ENCODE measurements at regions not wholly inside any gene's neighbourhood (a gene's known extent, or its start where the extent isn't known, plus 50 kb on each side); places are given as distances from the start of the nearest gene placed in this dataset.
"Not testable (repeated sequence)": the region's sequence is repeated elsewhere in the genome, so short reads cannot be mapped to it uniquely, and the experiment has no call there.

DNA sequence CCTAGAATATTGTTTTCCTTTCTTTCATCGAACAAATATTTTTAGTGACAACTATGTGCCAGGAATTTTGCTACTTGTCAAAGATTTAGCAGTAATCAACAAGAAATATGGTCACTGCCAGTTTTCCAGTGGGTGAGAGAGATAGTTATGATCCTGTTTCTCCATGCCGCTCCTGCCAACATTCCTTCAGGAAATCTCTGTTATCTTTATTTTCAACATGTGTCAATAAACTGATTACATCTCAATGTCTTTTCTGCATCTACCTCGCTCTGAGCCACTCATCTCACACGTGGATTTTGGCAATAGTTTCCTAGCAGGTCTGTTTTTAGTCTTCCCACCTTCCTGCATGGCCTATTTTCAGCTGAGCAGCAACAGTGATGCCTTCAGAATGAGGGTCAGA lies 650.0 kb upstream of the STXBP6 start:
- H3K9ac ChIP-seq (ENCODE audit: low read depth, low read length) = no peak overlapping the region
- 0 out of 2 replicates have a peak, but pooled peaks cover 4% of the 10 kb centered on the region for H3K4me1 ChIP-seq (ENCODE audit: insufficient read depth, low read length)

DNA sequence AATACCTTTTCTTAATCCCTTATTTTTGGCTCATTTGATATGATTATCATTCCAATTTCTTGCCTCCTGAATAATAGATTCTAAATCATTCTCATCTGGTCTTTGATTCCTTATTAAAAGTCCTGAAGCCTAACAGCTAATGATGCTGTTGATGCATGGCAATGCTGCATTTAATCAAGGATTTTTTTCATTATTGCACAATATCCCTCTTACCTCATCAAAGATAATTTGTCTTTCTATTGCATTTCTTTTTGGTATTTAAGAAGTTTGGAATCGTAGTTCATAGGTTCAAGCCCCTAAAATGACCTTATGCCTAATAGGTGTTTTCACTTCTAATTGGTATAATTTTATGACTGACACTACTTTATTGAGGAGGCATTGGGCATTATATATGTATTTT lies 648.2 kb upstream of the STXBP6 start:
- no peaks in the 10 kb centered on the region; the same call in 1 of the 2 replicates for H3K9me3 ChIP-seq (ENCODE audit: control insufficient read depth, insufficient read depth, low read length)
- H3K9ac ChIP-seq (ENCODE audit: low read depth, low read length) = no peak overlapping the region
- H3K4me1 ChIP-seq (ENCODE audit: insufficient read depth, low read length) = 0 out of 2 replicates have a peak, but pooled peaks cover 4% of the 10 kb centered on the region
- no peaks in the 10 kb centered on the region for H3K36me3 ChIP-seq (ENCODE audit: insufficient read depth, low read length)

More for the DNA sequence above, 650.0 kb upstream of the STXBP6 start:
- Histone ChIP-seq H3K36me3 (ENCODE audit: insufficient read depth, low read length) (no peaks in the 10 kb centered on the region), H3K9me3 (ENCODE audit: control insufficient read depth, insufficient read depth, low read length) (no peaks in the 10 kb centered on the region)

GRCh38 chr14:25696176-25696575 lies 646.2 kb upstream of the STXBP6 start:
- Histone ChIP-seq H3K36me3 (ENCODE audit: insufficient read depth, low read length) (no peaks in the 10 kb centered on the region), H3K9me3 (ENCODE audit: control insufficient read depth, insufficient read depth, low read length) (no peaks in the 10 kb centered on the region; the same call in 1 of the 2 replicates), H3K4me1 (ENCODE audit: insufficient read depth, low read length) (0 out of 2 replicates have a peak, but pooled peaks cover 4% of the 10 kb centered on the region), H3K9ac (ENCODE audit: low read depth, low read length) (no peak overlapping the region)

- Histone ChIP-seq H3K9ac (ENCODE audit: low read depth, low read length) (no peak overlapping the region), H3K9me3 (ENCODE audit: control insufficient read depth, insufficient read depth, low read length) (peaks cover 3% of the 10 kb centered on the region; the same call in 1 of the 2 replicates), H3K36me3 (ENCODE audit: insufficient read depth, low read length) (no peaks in the 10 kb centered on the region), H3K4me1 (ENCODE audit: insufficient read depth, low read length) (no peaks in the 10 kb centered on the region)
These were observed 635.1 kb upstream of the STXBP6 start for GRCh38 chr14:25685004-25685403.

GRCh38 chr14:25680934-25681333 lies 631.0 kb upstream of the STXBP6 start:
- peaks cover 3% of the 10 kb centered on the region; the same call in 1 of the 2 replicates for H3K9me3 ChIP-seq (ENCODE audit: control insufficient read depth, insufficient read depth, low read length)
- H3K9ac ChIP-seq (ENCODE audit: low read depth, low read length) = no peak overlapping the region
- H3K36me3 ChIP-seq (ENCODE audit: insufficient read depth, low read length) = no peaks in the 10 kb centered on the region
- no peaks in the 10 kb centered on the region for H3K4me1 ChIP-seq (ENCODE audit: insufficient read depth, low read length)

DNA sequence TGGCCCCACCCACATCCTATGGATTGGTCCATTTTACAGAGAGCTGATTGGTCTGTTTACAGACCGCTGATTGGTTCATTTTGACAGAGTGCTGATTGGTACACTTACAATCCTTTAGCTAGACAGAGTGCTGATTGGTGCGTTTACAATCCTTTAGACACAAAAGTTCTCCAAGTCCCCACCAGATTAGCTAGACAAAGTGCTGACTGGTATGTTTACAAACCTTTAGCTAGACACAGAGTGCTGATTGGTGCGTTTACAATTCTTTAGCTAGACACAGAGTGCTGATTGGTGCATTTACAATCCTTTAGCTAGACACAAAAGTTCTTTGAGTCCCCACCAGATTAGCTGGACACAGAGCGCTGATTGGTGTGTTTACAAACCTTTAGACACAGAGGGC lies 630.6 kb upstream of the STXBP6 start:
- H3K4me1 ChIP-seq (ENCODE audit: insufficient read depth, low read length); H3K9me3 ChIP-seq (ENCODE audit: control insufficient read depth, insufficient read depth, low read length); H3K9ac ChIP-seq (ENCODE audit: low read depth, low read length); H3K36me3 ChIP-seq (ENCODE audit: insufficient read depth, low read length): not testable (repeated sequence)

GRCh38 chr14:25677111-25677510 lies 627.2 kb upstream of the STXBP6 start:
- no peaks in the 10 kb centered on the region for H3K4me1 ChIP-seq (ENCODE audit: insufficient read depth, low read length)
- H3K36me3 ChIP-seq (ENCODE audit: insufficient read depth, low read length) = no peaks in the 10 kb centered on the region
- H3K9ac ChIP-seq (ENCODE audit: low read depth, low read length) = no peak overlapping the region
- peaks cover 3% of the 10 kb centered on the region; the same call in 1 of the 2 replicates for H3K9me3 ChIP-seq (ENCODE audit: control insufficient read depth, insufficient read depth, low read length)

GRCh38 chr14:25667387-25667786 lies 617.4 kb upstream of the STXBP6 start:
- Histone ChIP-seq H3K4me1 (ENCODE audit: insufficient read depth, low read length) (no peaks in the 10 kb centered on the region), H3K9me3 (ENCODE audit: control insufficient read depth, insufficient read depth, low read length) (no peaks in the 10 kb centered on the region), H3K36me3 (ENCODE audit: insufficient read depth, low read length) (no peaks in the 10 kb centered on the region), H3K9ac (ENCODE audit: low read depth, low read length) (no peak overlapping the region)

- Histone ChIP-seq H3K4me1 (ENCODE audit: insufficient read depth, low read length) (no peaks in the 10 kb centered on the region), H3K9ac (ENCODE audit: low read depth, low read length) (no peak overlapping the region), H3K36me3 (ENCODE audit: insufficient read depth, low read length) (no peaks in the 10 kb centered on the region), H3K9me3 (ENCODE audit: control insufficient read depth, insufficient read depth, low read length) (no peaks in the 10 kb centered on the region)
These were observed 616.9 kb upstream of the STXBP6 start for GRCh38 chr14:25666877-25667276.

GRCh38 chr14:25658988-25659387 lies 609.0 kb upstream of the STXBP6 start:
- no peaks in the 10 kb centered on the region for H3K36me3 ChIP-seq (ENCODE audit: insufficient read depth, low read length)
- H3K9me3 ChIP-seq (ENCODE audit: control insufficient read depth, insufficient read depth, low read length) = no peaks in the 10 kb centered on the region
- no peak overlapping the region for H3K9ac ChIP-seq (ENCODE audit: low read depth, low read length)
- H3K4me1 ChIP-seq (ENCODE audit: insufficient read depth, low read length) = no peaks in the 10 kb centered on the region

DNA sequence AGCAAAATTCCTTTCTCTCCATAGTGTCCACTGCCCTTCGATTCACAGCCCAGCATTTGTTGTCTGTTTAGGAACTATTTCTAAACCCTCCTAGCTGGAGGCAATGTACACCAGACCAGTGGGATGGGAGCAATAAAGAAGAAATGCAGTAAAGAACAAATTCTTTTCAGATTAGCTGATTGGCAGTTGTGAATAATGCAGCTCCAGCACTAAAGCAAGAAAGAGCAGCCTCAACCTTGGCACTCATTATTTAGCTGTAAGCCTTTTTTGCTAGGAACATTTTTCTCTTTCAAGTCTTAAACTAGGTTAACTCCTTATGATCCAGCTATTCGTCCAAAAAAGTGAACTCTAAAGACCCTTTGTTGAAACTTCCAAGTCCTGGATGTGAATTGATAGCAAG lies 580.5 kb upstream of the STXBP6 start:
- Histone ChIP-seq H3K9me3 (ENCODE audit: control insufficient read depth, insufficient read depth, low read length) (no peaks in the 10 kb centered on the region), H3K4me1 (ENCODE audit: insufficient read depth, low read length) (no peaks in the 10 kb centered on the region), H3K36me3 (ENCODE audit: insufficient read depth, low read length) (no peaks in the 10 kb centered on the region), H3K9ac (ENCODE audit: low read depth, low read length) (no peak overlapping the region)

DNA sequence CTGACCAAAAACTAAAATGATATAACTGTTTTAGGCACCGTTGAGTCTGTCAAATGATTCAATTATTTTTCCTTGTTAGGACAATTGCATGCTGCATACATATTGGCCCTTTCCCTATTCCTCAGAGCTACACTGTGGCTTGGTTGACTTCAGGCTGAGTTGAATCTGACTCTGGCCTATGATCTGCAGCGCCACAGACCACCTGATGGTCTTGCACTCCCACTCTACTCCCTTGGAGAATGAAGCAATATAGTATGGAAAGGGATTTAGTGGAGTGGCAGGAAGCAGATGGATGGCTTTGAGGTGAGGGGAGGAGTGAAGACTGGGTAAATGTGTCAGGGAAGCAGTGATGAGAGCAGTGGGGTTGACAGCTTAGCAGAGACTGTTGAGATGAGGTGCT lies 579.0 kb upstream of the STXBP6 start:
- Histone ChIP-seq H3K9me3 (ENCODE audit: control insufficient read depth, insufficient read depth, low read length) (no peaks in the 10 kb centered on the region), H3K4me1 (ENCODE audit: insufficient read depth, low read length) (no peaks in the 10 kb centered on the region), H3K9ac (ENCODE audit: low read depth, low read length) (no peak overlapping the region), H3K36me3 (ENCODE audit: insufficient read depth, low read length) (no peaks in the 10 kb centered on the region)

DNA sequence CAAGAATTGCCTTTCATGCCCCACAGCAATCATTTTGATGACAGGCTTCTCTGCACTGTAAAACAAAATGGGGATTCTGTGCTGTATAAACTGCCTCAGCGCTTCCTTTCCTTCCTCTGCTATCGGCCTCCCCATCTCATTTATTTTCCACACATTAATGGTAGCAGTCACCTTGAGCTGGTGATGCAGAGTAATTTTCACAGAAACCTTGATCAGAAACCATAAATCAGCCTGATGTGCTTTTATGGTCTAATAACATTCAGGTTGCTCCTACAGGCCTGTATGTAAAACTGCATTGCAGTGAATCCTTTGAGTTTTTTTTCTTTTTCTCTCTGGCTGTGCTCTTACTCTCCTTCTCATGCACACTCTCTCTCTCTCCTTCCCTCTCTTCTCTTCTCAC lies 578.4 kb upstream of the STXBP6 start:
- Histone ChIP-seq H3K9ac (ENCODE audit: low read depth, low read length) (no peak overlapping the region), H3K36me3 (ENCODE audit: insufficient read depth, low read length) (no peaks in the 10 kb centered on the region), H3K4me1 (ENCODE audit: insufficient read depth, low read length) (no peaks in the 10 kb centered on the region), H3K9me3 (ENCODE audit: control insufficient read depth, insufficient read depth, low read length) (no peaks in the 10 kb centered on the region)

GRCh38 chr14:25626986-25627385 lies 577.0 kb upstream of the STXBP6 start:
- Histone ChIP-seq H3K36me3 (ENCODE audit: insufficient read depth, low read length) (no peaks in the 10 kb centered on the region), H3K9me3 (ENCODE audit: control insufficient read depth, insufficient read depth, low read length) (no peaks in the 10 kb centered on the region)

DNA sequence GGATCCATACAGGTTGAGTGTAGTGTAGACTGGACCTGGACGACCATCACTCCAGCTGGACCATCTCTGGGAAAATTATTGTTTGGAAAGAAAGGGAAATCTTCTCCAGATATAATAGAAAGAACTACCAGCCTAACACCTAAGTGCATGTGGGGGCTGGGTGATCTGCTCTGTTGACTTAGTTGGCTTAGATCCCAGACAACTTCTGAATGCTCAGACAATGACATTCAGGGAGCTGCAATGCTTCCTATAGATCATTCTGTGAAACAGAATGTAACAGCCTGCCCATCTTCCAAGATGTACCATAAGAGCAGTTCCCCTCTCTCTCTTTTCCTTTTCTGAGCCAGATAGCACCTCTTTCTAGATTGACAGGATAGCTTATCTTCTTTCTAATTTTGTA lies 572.8 kb upstream of the STXBP6 start:
- H3K9ac ChIP-seq (ENCODE audit: low read depth, low read length) = no peak overlapping the region
- H3K36me3 ChIP-seq (ENCODE audit: insufficient read depth, low read length) = no peaks in the 10 kb centered on the region
- H3K9me3 ChIP-seq (ENCODE audit: control insufficient read depth, insufficient read depth, low read length) = no peaks in the 10 kb centered on the region; the same call in 1 of the 2 replicates
- H3K4me1 ChIP-seq (ENCODE audit: insufficient read depth, low read length) = no peaks in the 10 kb centered on the region

More at GRCh38 chr14:25626986-25627385, 577.0 kb upstream of the STXBP6 start:
- no peak overlapping the region for H3K9ac ChIP-seq (ENCODE audit: low read depth, low read length)
- H3K4me1 ChIP-seq (ENCODE audit: insufficient read depth, low read length) = no peaks in the 10 kb centered on the region

DNA sequence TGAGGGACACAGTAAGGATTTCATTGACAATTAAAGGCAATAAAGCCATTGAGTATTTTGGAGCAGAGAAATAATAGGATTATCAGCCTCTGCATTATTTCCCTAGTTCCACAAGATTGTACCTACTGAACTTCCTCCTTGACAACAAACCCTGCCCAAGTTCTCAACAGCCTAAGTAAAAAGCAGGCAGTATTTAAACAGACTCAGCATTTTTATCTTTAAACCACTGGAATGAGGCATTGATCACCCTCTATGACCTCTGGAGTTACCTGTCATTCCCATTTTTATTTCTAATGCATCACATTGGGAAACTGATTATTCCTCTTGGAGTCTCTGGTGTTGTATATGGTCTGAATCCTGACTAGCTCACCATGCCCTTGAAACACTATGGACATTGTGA lies 570.6 kb upstream of the STXBP6 start:
- Histone ChIP-seq H3K36me3 (ENCODE audit: insufficient read depth, low read length) (no peaks in the 10 kb centered on the region), H3K9me3 (ENCODE audit: control insufficient read depth, insufficient read depth, low read length) (no peaks in the 10 kb centered on the region; the same call in 1 of the 2 replicates), H3K4me1 (ENCODE audit: insufficient read depth, low read length) (no peaks in the 10 kb centered on the region), H3K9ac (ENCODE audit: low read depth, low read length) (no peak overlapping the region)

Data from ES-I3 (cell line).